RWPE2 (cell line): ENCODE measurements at regions not wholly inside any gene's neighbourhood (a gene's known extent, or its start where the extent isn't known, plus 50 kb on each side); places are given as distances from the start of the nearest gene placed in this dataset.
A peak's percentile ranks its signal among the peaks of the same experiment; 100 is the strongest.

Experiments used
- ATAC-seq: fragments of 200-7000 bp; cut with Tn5 transposase; 3 replicates; pipeline ENCODE4 v1.9.1; 2021; ENCODE audit warnings: low read depth
- DNase-seq: peaks from one replicate; pipeline ENCODE4 v3.0.0-alpha.2; 2020; ENCODE audit warnings: low spot score
- H3K27ac ChIP-seq: fragments of 450-650 bp; 2 replicates; pipeline ENCODE4 v1.5.1; 2017; ENCODE audit warnings: mild to moderate bottlenecking; ENCODE audit not compliant: poor library complexity, severe bottlenecking
- H3K27me3 ChIP-seq: fragments of 250-450 bp; sonication (Bioruptor Pico); 2 replicates; pipeline ENCODE4 v1.5.1; 2021; ENCODE audit warnings: mild to moderate bottlenecking, moderate library complexity; ENCODE audit not compliant: insufficient read depth, poor library complexity, severe bottlenecking
- H3K36me3 ChIP-seq: fragments of 250-450 bp; sonication (Bioruptor Pico); 2 replicates; pipeline ENCODE4 v1.5.1; 2020; ENCODE audit warnings: low read depth, mild to moderate bottlenecking, moderate library complexity
- H3K4me1 ChIP-seq: fragments of 250-450 bp; sonication (Bioruptor Pico); 2 replicates; pipeline ENCODE4 v1.5.1; 2021; ENCODE audit warnings: mild to moderate bottlenecking, moderate library complexity; ENCODE audit not compliant: insufficient read depth, poor library complexity, severe bottlenecking
- H3K4me3 ChIP-seq: fragments of 250-450 bp; sonication (Bioruptor Pico); 2 replicates; pipeline ENCODE4 v1.5.1; 2021; ENCODE audit warnings: mild to moderate bottlenecking, moderate library complexity; ENCODE audit not compliant: severe bottlenecking
- H3K9me3 ChIP-seq: fragments of 250-450 bp; sonication (Bioruptor Pico); 2 replicates; pipeline ENCODE4 v1.5.1; 2021; ENCODE audit warnings: mild to moderate bottlenecking, moderate library complexity; ENCODE audit not compliant: severe bottlenecking
- CTCF ChIP-seq: fragments of 450-650 bp; IDR thresholded peaks from one replicate; pipeline ENCODE4 v1.5.1; 2017; ENCODE audit warnings: mild to moderate bottlenecking, moderate library complexity; ENCODE audit not compliant: poor library complexity, severe bottlenecking

DNA sequence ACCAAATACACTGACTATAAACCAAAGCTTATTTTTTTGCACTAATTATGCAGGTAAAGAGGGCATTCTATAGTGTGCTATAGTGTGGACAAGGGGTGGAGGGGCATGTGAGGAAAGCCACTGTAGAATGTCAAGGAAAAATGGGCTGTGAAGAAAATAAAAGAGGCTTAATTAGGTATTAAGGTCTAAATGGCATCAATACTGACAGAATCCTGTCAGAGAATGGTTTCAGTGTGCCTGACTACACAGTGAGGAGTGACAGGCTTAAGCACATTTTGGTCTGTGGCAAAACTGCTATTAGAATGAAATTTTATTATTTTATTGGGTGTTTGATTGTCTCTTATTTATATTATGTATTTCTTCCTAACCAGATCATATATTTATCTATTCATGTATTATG, 787.6 kb upstream of the CELF4 start:
- no peak for DNase-seq
- H3K27me3 ChIP-seq: no peaks in the 10 kb centered on the region
- H3K27ac ChIP-seq: no peak overlapping the region
- H3K4me1 ChIP-seq: no peaks in the 10 kb centered on the region
- no peak overlapping the region for H3K4me3 ChIP-seq
- no peak for ATAC-seq
- H3K36me3 ChIP-seq: no peaks in the 10 kb centered on the region
- H3K9me3 ChIP-seq: no peaks in the 10 kb centered on the region
- no peak for TF ChIP-seq CTCF

GRCh38 chr18:38350141-38350540, 784.5 kb upstream of the CELF4 start:
- H3K9me3 ChIP-seq: no peaks in the 10 kb centered on the region
- ATAC-seq (peak; percentile 60; the same call in 2 of the 3 replicates), DNase-seq (no peak)
- no peaks in the 10 kb centered on the region for H3K27me3 ChIP-seq
- H3K36me3 ChIP-seq: no peaks in the 10 kb centered on the region
- H3K4me3 ChIP-seq: no peak overlapping the region
- H3K27ac ChIP-seq: no peak overlapping the region
- no peak for TF ChIP-seq CTCF
- no peaks in the 10 kb centered on the region for H3K4me1 ChIP-seq

DNA sequence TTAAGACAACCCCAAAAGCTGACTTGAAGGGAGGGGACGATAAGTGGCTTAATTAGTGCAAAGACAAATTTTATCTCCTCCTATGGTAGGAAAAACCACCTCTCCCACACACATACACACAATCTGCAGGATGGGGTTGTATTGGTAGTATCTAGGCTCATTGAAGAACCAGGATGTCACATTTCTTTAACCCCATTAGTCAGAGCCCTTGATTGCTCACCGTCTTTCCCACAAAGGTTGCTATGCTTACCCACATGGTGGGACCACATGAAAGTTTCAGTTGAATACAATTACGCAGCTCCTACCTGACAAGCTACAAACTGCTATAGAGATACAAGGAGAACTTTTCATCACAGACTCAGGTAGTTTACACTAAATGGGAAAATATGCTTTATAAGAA, 765.0 kb upstream of the CELF4 start:
- no peak for TF ChIP-seq CTCF
- H3K27ac ChIP-seq: no peak overlapping the region
- H3K27me3 ChIP-seq: peaks cover 3% of the 10 kb centered on the region
- ATAC-seq: no peak
- H3K36me3 ChIP-seq: no peaks in the 10 kb centered on the region
- H3K9me3 ChIP-seq: no peaks in the 10 kb centered on the region
- no peaks in the 10 kb centered on the region for H3K4me1 ChIP-seq
- DNase-seq: no peak
- H3K4me3 ChIP-seq: no peak overlapping the region

- H3K9me3 ChIP-seq: no peaks in the 10 kb centered on the region
- no peak overlapping the region for H3K4me3 ChIP-seq
- no peak overlapping the region for H3K27ac ChIP-seq
- H3K4me1 ChIP-seq: no peaks in the 10 kb centered on the region
- no peak for TF ChIP-seq CTCF
- no peaks in the 10 kb centered on the region for H3K27me3 ChIP-seq
- no peaks in the 10 kb centered on the region for H3K36me3 ChIP-seq
- ATAC-seq (no peak), DNase-seq (no peak)
Measured at GRCh38 chr18:38329145-38329544, 763.5 kb upstream of the CELF4 start.

GRCh38 chr18:38322206-38322605, 756.6 kb upstream of the CELF4 start:
- TF ChIP-seq CTCF: no peak
- Histone ChIP-seq H3K27ac (no peak overlapping the region), H3K4me1 (no peaks in the 10 kb centered on the region), H3K9me3 (no peaks in the 10 kb centered on the region), H3K4me3 (no peak overlapping the region), H3K27me3 (no peaks in the 10 kb centered on the region), H3K36me3 (no peaks in the 10 kb centered on the region)
- DNase-seq (no peak), ATAC-seq (no peak)
